Renal cortical epithelial cell (primary cell): ENCODE measurements at regions not wholly inside any gene's neighbourhood (a gene's known extent, or its start where the extent isn't known, plus 50 kb on each side); places are given as distances from the start of the nearest gene placed in this dataset.
A peak's percentile ranks its signal among the peaks of the same experiment; 100 is the strongest.
"Not testable (repeated sequence)": the region's sequence is repeated elsewhere in the genome, so short reads cannot be mapped to it uniquely, and the experiment has no call there.

ENCODE experiments used
- DNase-seq: peaks from one replicate; pipeline ENCODE4 v3.0.0-alpha.2; 2011; ENCODE audit warnings: low read depth

- DNase-seq: no peak
These were observed 194.0 kb downstream of the CASP12 start for GRCh38 chr11:104704146-104704830.

GRCh38 chr11:104700609-104701008, 197.7 kb downstream of the CASP12 start:
- DNase-seq: peak; percentile 95

GRCh38 chr11:104699981-104700380, 198.3 kb downstream of the CASP12 start:
- peak; percentile 41 for DNase-seq

- DNase-seq: no peak
These were observed 203.2 kb downstream of the CASP12 start for GRCh38 chr11:104695065-104695463.

GRCh38 chr11:104694259-104695064, 203.8 kb downstream of the CASP12 start:
- peak; percentile 64 for DNase-seq

- DNase-seq: no peak
These were observed 205.5 kb downstream of the CASP12 start for GRCh38 chr11:104692751-104693150.

GRCh38 chr11:104691129-104691528, 207.1 kb downstream of the CASP12 start:
- no peak for DNase-seq

GRCh38 chr11:104690241-104690640, 208.0 kb downstream of the CASP12 start:
- no peak for DNase-seq

- no peak for DNase-seq
These were observed 209.5 kb downstream of the CASP12 start for GRCh38 chr11:104688731-104689130.

- DNase-seq: no peak
These were observed 216.1 kb downstream of the CASP12 start for GRCh38 chr11:104682206-104682605.

GRCh38 chr11:104679258-104679657, 219.0 kb downstream of the CASP12 start:
- no peak for DNase-seq

GRCh38 chr11:104678408-104678807, 219.9 kb downstream of the CASP12 start:
- no peak for DNase-seq

- not testable (repeated sequence) for DNase-seq
These were observed 221.2 kb downstream of the CASP12 start for GRCh38 chr11:104677069-104677468.

GRCh38 chr11:104672897-104673296, 225.4 kb downstream of the CASP12 start:
- DNase-seq: no peak

- peak; percentile 93 for DNase-seq
These were observed 229.3 kb downstream of the CASP12 start for GRCh38 chr11:104668797-104669463.

- no peak for DNase-seq
These were observed 231.6 kb downstream of the CASP12 start for GRCh38 chr11:104666624-104667023.

GRCh38 chr11:104665641-104666040, 232.6 kb downstream of the CASP12 start:
- peak; percentile 40 for DNase-seq

GRCh38 chr11:104663190-104664140, 234.8 kb downstream of the CASP12 start:
- DNase-seq: peak; percentile 88

- DNase-seq: no peak
These were observed 236.4 kb downstream of the CASP12 start for GRCh38 chr11:104661901-104662300.

- no peak for DNase-seq
These were observed 236.8 kb downstream of the CASP12 start for GRCh38 chr11:104661471-104661870.

- DNase-seq: no peak
These were observed 240.1 kb downstream of the CASP12 start for GRCh38 chr11:104658177-104658576.

- DNase-seq: no peak
These were observed 241.2 kb downstream of the CASP12 start for GRCh38 chr11:104657083-104657482.
